HG03108 (cell line): ENCODE measurements at regions not wholly inside any gene's neighbourhood (a gene's known extent, or its start where the extent isn't known, plus 50 kb on each side); places are given as distances from the start of the nearest gene placed in this dataset.
"Not testable (repeated sequence)": the region's sequence is repeated elsewhere in the genome, so short reads cannot be mapped to it uniquely, and the experiment has no call there.

Experiments used
- ATAC-seq: cut with Tn5 transposase; IDR thresholded peaks from one replicate; pipeline ENCODE4 v1.9.1; 2021; ENCODE audit warnings: moderate library complexity; ENCODE audit not compliant: unreplicated experiment

DNA sequence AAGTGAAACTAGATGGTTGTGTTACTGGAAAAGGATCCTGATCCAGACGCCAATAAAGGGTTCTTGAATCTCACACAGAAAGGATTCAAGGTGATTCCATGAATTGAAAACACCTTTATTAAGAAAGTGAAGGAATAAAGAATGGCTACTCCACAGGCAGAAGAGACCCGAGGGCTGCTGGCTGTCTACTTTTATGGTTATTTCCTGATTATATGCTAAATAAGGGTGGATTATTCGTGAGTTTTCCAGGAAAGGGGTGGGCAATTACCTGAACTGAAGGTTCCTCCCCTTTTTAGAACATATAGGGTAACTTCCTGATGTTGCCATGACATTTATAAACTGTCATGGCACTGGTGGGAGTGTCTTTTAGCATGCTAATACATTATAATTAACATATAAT lies 50.9 kb upstream of the WARS2 start:
- no peak for ATAC-seq

DNA sequence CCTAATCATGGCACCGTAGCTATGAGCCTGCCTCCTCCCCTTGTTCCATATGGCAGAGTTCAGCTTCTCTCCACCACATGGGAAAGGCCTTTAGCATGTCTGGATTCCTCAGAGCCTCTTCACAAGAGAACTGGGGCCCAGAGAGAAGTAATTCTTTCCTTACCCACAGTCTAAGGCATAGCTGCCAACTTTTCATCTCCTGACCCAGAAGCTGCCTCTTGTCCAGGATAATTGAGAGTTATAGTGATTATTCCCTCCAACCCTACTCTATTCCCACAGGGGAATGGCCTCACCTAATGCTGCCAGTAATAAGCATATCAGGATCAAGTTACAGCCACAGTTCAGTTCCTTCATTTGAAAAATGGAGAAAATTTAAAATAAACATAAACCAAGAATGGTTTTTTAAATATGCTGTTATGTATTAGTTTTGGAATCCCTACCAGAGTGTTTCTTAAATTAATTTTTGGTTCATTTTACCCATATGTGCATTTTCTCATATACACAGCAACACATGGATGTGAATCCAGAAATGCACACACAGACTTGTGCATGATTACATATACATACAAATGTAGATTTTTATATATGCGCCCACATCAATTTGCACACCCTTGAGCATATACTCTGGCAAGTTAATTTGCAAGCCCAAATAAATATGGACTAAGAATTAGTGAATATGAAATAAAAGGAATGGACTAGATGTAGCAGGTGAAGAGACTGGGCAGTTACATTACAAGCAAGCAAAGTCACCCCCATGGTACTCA lies 63.9 kb upstream of the WARS2 start:
- ATAC-seq: no peak

DNA sequence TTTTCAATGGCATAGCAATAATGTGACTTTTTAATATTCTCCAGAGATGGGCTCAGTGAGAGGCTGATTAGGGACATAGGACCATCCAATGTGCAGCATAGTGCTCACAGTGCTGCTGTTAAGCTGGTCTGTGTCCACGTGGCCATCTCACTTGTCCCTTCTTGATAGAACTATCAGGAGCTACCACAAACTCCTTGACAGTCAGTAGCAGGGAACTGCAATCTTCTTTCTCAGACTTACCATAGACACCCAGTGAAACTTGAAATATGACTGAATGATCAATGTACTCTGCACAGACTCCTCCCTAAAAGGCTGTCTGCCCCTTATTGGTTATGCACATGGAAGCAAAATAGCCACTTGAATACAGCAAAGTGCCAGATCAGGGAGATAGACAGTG lies 64.5 kb upstream of the WARS2 start:
- no peak for ATAC-seq

DNA sequence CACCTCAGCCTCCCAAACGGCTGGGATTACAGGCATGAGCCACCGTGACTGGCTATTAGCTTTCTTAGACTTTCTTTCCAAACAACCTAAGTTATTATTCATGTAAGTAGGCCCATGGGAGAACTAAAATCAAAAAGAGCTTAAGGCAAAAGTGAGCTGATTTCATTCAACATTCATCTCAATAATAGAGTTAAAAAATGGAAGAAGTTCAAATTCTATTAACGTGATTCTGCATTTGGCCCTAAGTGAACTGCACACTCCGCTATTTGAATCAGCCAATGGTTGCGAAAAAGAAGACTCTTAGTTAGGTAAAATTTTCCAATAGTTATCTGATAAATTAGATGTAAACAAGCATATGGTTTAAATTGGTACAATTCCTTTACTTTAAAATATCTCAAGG lies 68.6 kb upstream of the WARS2 start:
- ATAC-seq: no peak

DNA sequence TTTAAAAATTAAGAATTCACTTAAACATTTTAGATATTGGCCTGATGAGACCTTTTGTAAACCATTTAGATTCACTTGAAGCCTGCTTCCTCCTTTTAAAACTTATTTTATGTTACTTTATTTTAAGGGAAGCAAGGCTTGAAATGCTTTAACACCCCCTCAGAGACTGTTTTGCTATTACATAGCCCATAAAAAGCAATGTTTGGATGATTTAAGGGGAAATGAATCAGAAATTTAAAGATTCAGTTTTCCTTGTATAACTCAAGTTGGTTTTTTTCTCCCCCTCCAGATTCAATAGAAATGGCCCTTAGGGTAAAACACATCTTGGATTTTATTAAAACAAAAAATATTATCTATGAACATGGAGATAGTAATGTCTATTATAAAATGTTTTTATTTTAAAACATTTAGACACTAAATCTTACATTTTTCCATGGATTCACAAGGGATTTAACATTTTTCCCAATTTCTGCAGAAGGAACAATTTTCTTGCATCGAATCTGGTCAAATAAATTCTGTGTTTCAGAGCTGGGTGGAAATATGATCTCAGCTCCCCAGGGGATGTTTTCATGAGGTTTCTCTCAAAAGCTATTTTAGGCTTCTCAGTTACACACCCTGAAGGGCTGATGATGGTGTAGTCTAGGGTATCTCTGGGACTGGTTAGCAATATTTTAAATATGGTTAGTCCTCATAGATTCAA lies 69.3 kb upstream of the WARS2 start:
- ATAC-seq: no peak

DNA sequence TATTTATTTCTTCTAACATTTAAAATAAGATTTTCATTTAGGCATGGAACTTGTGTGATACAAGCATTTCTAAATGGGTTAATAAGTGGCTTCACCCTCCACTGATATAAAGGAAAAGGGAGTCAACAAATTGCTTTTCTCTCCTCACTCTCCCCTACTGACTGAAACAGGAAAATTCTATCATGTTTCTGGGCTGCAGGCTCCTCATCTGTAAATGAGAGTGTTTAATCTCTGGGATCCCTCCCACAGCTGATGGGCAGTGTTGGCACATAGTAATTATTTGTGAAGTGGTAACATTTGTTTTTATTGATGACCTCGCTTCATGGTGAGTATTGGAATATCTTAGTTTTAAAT lies 69.8 kb upstream of the WARS2 start:
- no peak for ATAC-seq

DNA sequence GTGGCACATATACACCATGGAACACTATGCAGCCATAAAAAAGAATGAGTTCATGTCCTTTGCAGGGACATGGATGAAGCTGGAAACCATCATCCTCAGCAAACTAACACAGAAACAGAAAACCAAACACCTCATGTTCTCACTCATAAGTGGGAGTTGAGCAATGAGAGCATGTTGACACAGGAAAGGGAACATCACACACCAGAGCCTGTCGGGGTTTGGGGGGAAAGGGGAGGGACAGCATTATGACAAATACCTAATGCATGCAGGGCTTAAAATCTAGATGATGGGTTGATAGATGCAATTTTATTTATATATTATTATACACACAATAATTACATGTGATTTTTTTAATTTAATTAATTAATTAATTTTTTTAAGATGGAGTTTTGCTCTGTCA lies 72.8 kb upstream of the WARS2 start:
- ATAC-seq: not testable (repeated sequence)

DNA sequence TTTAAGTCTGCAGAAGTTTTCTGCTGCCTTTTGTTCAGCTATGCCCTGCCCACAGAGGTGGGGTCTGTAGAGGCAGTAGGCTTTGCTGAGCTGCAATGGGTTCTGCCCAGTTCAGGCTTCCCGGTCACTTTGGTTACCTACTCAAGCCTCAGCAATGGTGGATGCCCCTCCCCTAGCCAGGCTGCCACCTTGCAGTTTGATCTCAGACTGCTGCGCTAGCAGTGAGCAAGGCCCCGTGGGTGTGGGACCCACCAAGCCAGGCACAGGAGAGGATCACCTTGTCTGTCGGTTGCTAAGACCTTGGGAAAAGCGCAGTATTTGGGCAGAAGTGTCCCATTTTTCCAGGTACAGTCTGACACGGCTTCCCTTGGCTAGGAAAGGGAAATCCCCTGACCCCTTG lies 74.5 kb upstream of the WARS2 start:
- not testable (repeated sequence) for ATAC-seq

DNA sequence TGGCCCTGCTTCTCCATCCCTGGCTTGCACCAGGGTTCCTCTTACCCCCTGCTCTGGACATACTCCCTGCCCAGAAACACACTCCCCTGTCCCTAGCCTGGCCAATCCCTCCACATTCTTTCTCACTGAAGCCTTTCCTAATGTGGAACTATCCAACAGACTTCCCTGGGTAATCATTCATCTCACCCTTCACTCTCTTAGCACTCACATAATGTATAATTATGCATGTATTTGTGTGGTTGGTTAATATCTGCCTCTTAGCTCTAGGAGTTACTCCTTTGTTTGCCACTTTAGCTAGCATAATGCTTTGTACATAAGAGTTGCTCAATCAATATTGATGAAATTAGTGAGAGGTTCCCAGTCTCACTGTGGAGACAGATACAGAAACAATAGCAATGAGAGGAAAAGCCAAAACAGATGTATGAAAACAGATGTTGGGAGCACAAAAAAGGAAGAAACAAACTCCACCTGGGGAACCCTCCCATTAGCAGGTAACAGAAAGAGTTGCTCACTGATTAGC lies 76.9 kb upstream of the WARS2 start:
- ATAC-seq: no peak

DNA sequence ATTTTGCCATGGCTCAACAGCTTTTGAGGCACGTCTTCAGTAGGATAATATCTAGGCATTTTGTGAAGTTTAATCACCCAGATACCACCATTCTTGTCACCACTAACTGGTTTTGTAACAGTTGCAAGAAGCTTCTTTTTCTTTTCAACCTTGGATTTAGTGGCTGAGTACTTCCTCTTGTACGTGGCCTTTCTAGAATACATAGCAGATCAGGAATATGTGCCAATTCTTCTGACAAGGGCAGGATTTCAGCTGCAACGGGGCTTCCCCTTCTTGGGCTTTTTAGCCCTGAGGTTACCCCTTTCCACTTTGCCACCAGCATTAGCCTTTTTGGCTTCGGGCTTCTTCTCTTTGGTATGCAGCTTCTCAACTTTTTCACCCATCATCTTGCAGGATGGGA lies 79.3 kb upstream of the WARS2 start:
- no peak for ATAC-seq

DNA sequence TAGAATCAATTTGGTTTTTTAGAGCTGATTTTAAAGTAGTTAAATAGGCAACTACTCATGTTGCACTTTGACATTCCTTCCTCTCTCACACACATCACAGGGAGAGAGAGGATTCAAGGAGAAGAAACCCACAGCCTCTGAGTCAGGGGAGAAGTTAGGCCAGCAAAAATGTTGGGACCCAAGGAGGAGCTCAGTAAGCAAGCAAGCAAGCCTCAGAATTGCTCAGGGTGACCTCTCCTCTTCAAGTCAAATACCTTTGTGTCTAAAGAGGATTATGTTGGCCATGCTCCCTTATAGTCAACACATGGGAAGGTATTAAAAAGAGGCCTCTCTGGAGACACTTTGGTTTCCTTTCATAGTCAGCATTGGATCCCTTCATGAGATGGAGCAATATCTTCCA lies 80.5 kb upstream of the WARS2 start:
- no peak for ATAC-seq

DNA sequence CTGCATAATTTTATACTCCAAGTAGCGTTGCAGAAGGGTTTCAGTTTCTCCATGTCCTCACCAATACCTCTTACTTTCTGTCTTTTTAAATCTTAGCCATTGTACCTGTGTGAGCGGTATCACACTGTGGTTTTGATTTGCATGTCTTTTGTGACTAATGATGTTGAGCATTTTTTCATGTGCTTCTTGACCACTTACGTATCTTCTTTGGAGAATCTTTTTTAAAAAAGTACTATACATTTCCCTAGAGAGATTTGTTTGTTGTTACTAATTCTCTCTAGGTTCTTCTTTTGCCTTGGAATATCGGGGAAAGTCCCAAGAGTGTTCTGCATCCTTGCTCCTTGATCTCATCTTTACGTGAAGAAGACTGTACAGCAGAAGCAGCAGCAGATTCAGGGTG lies 81.8 kb upstream of the WARS2 start:
- ATAC-seq: no peak

DNA sequence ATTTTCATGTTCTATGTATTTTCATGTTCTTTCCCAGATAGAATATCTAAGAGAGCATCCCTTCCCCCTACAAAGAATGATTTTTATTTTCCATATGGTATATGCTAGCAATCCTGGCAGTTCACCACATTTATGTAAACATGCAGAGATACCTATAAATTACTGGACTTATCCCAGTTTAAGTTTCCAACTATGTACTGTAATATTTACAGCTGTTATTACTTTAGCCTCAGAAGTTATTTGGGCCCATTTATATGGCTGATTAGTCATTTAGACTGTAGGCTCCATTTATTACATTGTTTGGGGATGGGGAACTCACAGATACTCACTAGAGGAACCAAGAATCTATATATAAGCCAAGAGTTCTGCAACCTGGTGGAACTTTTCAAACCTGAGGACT lies 84.8 kb upstream of the WARS2 start:
- ATAC-seq: no peak

DNA sequence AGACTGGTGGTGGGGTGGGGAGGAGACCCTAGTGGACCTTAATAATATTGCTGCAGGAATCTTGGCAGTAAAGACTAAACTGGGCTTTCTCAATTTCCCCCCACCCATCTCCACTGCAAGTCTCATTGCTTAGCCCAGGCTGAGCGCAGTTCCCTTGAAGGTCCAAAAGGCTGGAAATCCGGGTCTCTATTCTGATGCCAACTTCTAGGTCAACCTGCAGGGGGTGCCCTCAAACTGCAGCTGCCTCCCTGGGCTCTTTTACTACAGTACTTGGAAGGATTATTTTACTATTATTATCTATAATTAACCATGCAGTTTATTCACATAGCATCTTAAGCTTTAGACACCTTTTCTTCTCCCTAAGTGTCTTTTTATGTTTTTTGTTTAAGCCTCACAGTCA lies 85.4 kb upstream of the WARS2 start:
- no peak for ATAC-seq

DNA sequence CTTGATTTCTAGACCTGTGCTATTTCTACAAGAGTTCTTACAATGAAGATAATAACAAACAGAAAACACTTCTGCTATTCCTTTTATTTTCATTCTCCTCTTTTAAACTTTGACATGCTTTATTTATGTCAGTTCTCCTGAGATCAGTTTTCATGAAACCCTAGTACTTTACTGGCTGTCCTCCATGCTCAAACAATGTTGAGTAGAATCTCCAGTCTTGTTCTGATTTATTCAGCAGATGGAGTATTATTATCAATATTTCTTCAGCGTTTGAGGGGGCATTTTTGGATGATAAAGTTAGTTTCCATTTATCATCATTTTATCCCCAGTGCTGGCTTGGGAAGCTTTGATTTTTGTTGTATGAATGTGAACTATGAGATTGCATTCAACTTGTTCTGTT lies 85.9 kb upstream of the WARS2 start:
- ATAC-seq: no peak

DNA sequence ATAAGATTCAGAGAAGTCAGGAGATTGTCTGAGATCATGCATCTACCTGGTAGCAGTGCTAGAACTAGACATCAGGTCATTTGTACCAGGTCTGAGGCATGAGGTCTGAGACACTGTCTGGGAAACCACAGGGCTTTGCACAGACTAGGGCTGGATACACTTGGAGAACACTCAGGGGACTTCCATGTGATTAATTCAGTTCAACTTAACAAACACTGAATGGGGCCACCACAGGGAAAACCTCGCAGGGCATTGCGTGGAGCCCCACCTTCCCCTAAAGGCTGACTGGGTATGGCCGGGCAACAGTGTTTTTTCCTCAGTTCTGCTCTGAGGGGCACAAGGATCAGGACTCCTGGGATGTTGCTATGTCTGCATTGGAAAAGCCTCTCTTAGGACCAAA lies 86.5 kb upstream of the WARS2 start:
- ATAC-seq: no peak

DNA sequence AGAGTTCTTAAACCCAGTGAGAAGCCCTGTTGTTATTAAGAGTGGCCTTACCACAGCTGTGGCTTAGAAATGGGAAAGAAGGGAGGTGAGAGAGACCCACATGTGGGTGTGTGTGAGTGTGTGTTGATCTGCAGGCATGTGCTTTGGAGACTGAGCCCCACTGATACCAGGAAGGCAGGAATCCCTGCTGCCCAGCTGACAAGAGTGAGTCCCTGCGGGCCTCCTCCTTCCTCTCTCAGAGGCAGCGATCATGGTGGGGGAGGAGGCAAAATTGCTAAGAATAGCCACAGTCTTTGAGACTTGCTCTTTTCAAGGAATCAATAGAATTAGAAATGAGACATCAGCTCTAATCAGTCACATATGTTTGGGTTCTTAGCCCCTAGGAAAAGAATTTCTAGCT lies 87.0 kb upstream of the WARS2 start:
- ATAC-seq: no peak

DNA sequence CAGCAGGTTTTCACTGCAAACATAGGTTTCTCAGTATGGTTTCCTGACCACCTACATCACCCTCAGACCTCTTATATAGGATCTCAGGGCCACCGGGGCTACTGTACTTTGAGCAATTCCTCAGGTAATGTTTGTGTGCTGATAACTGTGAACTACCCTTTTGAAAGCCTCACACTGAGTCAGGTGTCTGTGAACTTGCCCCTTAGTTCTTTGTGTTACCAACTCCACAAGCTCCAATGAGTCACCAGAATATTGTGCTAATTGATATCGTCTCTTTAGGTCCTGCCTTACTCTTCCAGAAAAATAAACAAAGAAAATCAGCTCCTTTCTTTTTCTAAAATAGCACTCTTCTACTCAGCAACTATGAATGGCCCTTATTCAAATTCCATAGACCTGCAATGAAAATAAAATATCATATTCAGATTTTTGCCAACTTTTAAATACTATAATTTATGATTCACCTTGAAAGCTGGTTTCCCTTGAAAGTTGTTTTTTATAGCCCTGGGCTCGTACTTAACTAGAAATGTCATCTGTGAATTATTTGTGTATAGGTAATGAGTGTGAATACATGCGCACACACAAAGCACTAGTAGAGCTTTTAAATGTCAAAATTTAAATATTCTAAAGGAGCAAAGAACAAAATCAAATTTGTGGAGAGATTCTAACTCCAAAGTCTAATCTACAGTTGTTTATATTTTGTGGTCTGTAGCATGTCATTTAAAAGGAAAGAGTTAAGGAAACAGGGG lies 88.1 kb upstream of the WARS2 start:
- no peak for ATAC-seq

DNA sequence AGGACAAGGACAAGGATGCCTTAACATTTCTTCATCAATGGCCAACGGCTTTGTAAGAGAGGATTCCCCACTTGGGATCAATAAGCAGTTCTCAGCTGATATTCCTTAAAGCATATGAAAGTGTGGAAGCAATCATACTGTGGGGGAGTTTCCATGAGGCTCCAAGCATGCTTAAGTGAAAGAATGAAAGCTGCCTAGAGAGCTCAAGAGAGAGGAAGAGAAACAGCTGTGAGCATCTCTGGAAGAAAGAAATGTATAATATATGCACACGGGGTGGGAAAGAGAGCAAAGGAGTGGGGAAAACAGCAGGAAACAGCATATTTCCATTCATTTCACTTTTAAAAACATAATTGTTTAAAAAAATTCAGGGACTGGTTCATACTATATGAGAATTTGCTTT lies 94.7 kb upstream of the WARS2 start:
- no peak for ATAC-seq

DNA sequence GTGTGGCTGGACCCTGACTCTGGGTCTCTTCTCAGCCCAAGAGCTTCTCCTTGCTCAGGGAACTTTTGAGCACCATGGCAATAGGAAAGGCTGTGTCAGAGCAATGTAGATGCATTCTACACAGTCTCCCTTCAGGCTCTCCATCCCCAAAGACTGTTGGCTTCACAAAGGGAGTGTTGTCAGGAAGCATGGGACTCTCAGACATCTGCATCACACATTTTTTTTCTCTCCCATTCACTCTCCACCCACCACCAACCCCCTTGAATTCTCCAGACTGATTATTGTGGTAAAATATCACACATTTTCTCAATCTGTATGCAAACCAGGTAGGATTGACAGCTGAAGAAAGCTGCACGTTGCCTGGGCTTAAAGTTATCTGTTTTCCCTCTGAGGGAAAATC lies 105.4 kb upstream of the WARS2 start:
- no peak for ATAC-seq

DNA sequence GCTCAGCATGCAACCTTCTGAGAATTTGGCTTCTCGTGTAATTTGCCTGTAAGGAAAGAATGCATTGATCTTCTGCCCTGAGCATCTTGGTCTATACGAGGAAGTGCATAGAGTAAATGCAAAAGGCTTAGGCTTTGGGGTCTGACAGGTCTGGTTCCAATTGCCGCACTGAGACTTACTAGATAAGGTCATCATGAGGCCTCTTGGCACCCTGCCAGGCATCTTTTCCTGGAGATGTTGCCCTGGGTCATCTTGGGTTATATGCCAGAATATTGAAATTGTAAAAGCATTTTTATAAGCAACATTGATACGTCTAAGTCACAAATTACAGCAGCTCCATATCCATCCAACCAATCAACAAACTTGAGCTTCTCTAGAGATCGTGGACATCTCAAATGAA lies 108.8 kb upstream of the WARS2 start:
- no peak for ATAC-seq

DNA sequence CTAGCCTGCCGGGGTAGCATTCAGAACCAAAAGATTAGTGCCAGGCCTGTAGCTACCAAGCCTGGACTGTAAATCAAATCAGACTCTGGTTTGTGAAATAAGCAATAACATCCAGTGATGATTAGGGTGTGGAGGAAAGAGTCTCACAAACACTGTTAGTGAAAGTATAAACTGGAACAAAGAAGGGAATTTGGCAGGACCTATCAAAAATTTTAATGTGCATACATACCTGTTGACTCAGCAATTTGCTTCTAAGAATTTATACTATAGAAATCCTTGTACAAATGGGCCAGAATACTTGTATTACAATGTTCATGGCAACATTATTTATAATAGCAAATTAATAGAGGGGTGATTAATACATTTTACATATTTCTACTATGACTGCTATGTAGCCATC lies 109.8 kb upstream of the WARS2 start:
- ATAC-seq: no peak
